Naive B cell (primary cell): ENCODE measurements at regions not wholly inside any gene's neighbourhood (a gene's known extent, or its start where the extent isn't known, plus 50 kb on each side); places are given as distances from the start of the nearest gene placed in this dataset.

ENCODE experiments used
- ATAC-seq, 2 donors: fragments of 150-1000 bp; cut with Tn5 transposase; 2 replicates each; pipeline ENCODE4 v1.10.0; 2021; ENCODE audit warnings: low read depth in 2 of 2, mild to moderate bottlenecking in 2 of 2, moderate library complexity in 2 of 2
- DNase-seq: peaks from one replicate; pipeline ENCODE4 v3.0.0; 2022
- H3K27ac Mint-ChIP-seq, 6 donors: one replicate each; pipeline ENCODE4 v1.8.0; 2020 to 2022; ENCODE audit warnings: mild to moderate bottlenecking in 6 of 6, mixed read lengths in 6 of 6, moderate library complexity in 5 of 6, inconsistent platforms in 2 of 6
- H3K27me3 Mint-ChIP-seq, 3 donors: one replicate each; pipeline ENCODE4 v1.8.0; 2021 to 2022; ENCODE audit warnings: mixed read lengths in 3 of 3, mild to moderate bottlenecking in 1 of 3
- H3K36me3 Mint-ChIP-seq, 2 donors: one replicate each; pipeline ENCODE4 v1.8.0; 2020 to 2022; ENCODE audit warnings: mixed read lengths in 2 of 2, inconsistent platforms in 1 of 2, mild to moderate bottlenecking in 1 of 2
- H3K4me1 Mint-ChIP-seq, 3 donors: one replicate each; pipeline ENCODE4 v1.8.0; 2020 to 2022; ENCODE audit warnings: mixed read lengths in 3 of 3, inconsistent platforms in 1 of 3, mild to moderate bottlenecking in 1 of 3, moderate library complexity in 1 of 3
- H3K4me3 Mint-ChIP-seq, 8 donors: one replicate each; pipeline ENCODE4 v1.8.0; 2020 to 2022; ENCODE audit warnings: mild to moderate bottlenecking in 8 of 8, mixed read lengths in 8 of 8, moderate library complexity in 8 of 8, inconsistent platforms in 2 of 8
- H3K9me3 Mint-ChIP-seq, 7 donors: one replicate each; pipeline ENCODE4 v1.8.0; 2020 to 2022; ENCODE audit warnings: mixed read lengths in 7 of 7, mild to moderate bottlenecking in 5 of 7, inconsistent platforms in 2 of 7, moderate library complexity in 1 of 7

- Mint-ChIP-seq H3K9me3 (peaks cover 0 to 15% (median 10%) of the 10 kb centered on the region in 7 donors), H3K27ac (no peak overlapping the region), H3K36me3 (no peaks in the 10 kb centered on the region), H3K27me3 (no peaks in the 10 kb centered on the region), H3K4me1 (no peaks in the 10 kb centered on the region), H3K4me3 (no peak overlapping the region)
- no peak for ATAC-seq
- DNase-seq, result no peak
These were observed 380.8 kb upstream of the IMPG1 start for GRCh38 chr6:76453270-76453669.

GRCh38 chr6:76451926-76452709, 379.7 kb upstream of the IMPG1 start:
- no peak for ATAC-seq
- H3K36me3 Mint-ChIP-seq, result no peaks in the 10 kb centered on the region
- H3K9me3 Mint-ChIP-seq, result peaks cover 3 to 25% (median 12%) of the 10 kb centered on the region in 7 donors
- no peaks in the 10 kb centered on the region for H3K4me1 Mint-ChIP-seq
- no peak for DNase-seq
- no peak overlapping the region for H3K27ac Mint-ChIP-seq
- no peaks in the 10 kb centered on the region for H3K27me3 Mint-ChIP-seq
- no peak overlapping the region for H3K4me3 Mint-ChIP-seq

GRCh38 chr6:76448109-76448508, 375.6 kb upstream of the IMPG1 start:
- peaks cover 4 to 33% (median 7%) of the 10 kb centered on the region in 7 donors for H3K9me3 Mint-ChIP-seq
- no peak for DNase-seq
- no peak overlapping the region for H3K4me3 Mint-ChIP-seq
- H3K27me3 Mint-ChIP-seq, result no peaks in the 10 kb centered on the region
- H3K27ac Mint-ChIP-seq, result no peak overlapping the region
- no peak for ATAC-seq
- no peaks in the 10 kb centered on the region for H3K4me1 Mint-ChIP-seq
- H3K36me3 Mint-ChIP-seq, result no peaks in the 10 kb centered on the region

GRCh38 chr6:76441875-76442274, 369.4 kb upstream of the IMPG1 start:
- ATAC-seq (no peak), DNase-seq (no peak)
- H3K4me1 Mint-ChIP-seq, result no peaks in the 10 kb centered on the region
- H3K27ac Mint-ChIP-seq, result no peak overlapping the region
- H3K4me3 Mint-ChIP-seq, result no peak overlapping the region
- no peaks in the 10 kb centered on the region for H3K27me3 Mint-ChIP-seq
- peaks cover 3 to 12% (median 7%) of the 10 kb centered on the region in 7 donors for H3K9me3 Mint-ChIP-seq
- H3K36me3 Mint-ChIP-seq, result no peaks in the 10 kb centered on the region

GRCh38 chr6:76439811-76440210, 367.3 kb upstream of the IMPG1 start:
- peaks cover 3 to 12% (median 7%) of the 10 kb centered on the region in 7 donors for H3K9me3 Mint-ChIP-seq
- H3K4me1 Mint-ChIP-seq, result no peaks in the 10 kb centered on the region
- no peaks in the 10 kb centered on the region for H3K27me3 Mint-ChIP-seq
- no peak overlapping the region for H3K27ac Mint-ChIP-seq
- ATAC-seq (no peak), DNase-seq (no peak)
- no peaks in the 10 kb centered on the region for H3K36me3 Mint-ChIP-seq
- H3K4me3 Mint-ChIP-seq, result no peak overlapping the region

- DNase-seq (no peak), ATAC-seq (no peak)
- H3K36me3 Mint-ChIP-seq, result no peaks in the 10 kb centered on the region
- no peak overlapping the region for H3K27ac Mint-ChIP-seq
- H3K4me3 Mint-ChIP-seq, result no peak overlapping the region
- no peaks in the 10 kb centered on the region for H3K4me1 Mint-ChIP-seq
- H3K27me3 Mint-ChIP-seq, result no peaks in the 10 kb centered on the region
- peaks cover 0 to 12% (median 5%) of the 10 kb centered on the region in 7 donors for H3K9me3 Mint-ChIP-seq
These were observed 366.3 kb upstream of the IMPG1 start for GRCh38 chr6:76438768-76439167.

- ATAC-seq (no peak), DNase-seq (no peak)
- H3K36me3 Mint-ChIP-seq, result no peaks in the 10 kb centered on the region
- H3K4me3 Mint-ChIP-seq, result no peak overlapping the region
- H3K27me3 Mint-ChIP-seq, result no peaks in the 10 kb centered on the region
- H3K9me3 Mint-ChIP-seq, result peaks cover 0 to 9% (median 5%) of the 10 kb centered on the region in 7 donors
- no peaks in the 10 kb centered on the region for H3K4me1 Mint-ChIP-seq
- H3K27ac Mint-ChIP-seq, result no peak overlapping the region
These were observed 362.7 kb upstream of the IMPG1 start for GRCh38 chr6:76435174-76435573.

GRCh38 chr6:76422511-76423213, 350.2 kb upstream of the IMPG1 start:
- no peak overlapping the region for H3K4me3 Mint-ChIP-seq
- no peaks in the 10 kb centered on the region for H3K4me1 Mint-ChIP-seq
- ATAC-seq (no peak), DNase-seq (no peak)
- H3K9me3 Mint-ChIP-seq, result peaks cover 0 to 9% (median 4%) of the 10 kb centered on the region in 7 donors
- H3K27me3 Mint-ChIP-seq, result no peaks in the 10 kb centered on the region
- no peaks in the 10 kb centered on the region for H3K36me3 Mint-ChIP-seq
- H3K27ac Mint-ChIP-seq, result no peak overlapping the region

GRCh38 chr6:76420094-76420493, 347.6 kb upstream of the IMPG1 start:
- ATAC-seq (no peak), DNase-seq (no peak)
- Mint-ChIP-seq H3K4me3 (no peak overlapping the region), H3K9me3 (peaks cover 0 to 8% (median 4%) of the 10 kb centered on the region in 7 donors), H3K27me3 (no peaks in the 10 kb centered on the region), H3K36me3 (no peaks in the 10 kb centered on the region), H3K27ac (no peak overlapping the region), H3K4me1 (no peaks in the 10 kb centered on the region)

- Mint-ChIP-seq H3K4me3 (no peak overlapping the region), H3K27ac (no peak overlapping the region), H3K36me3 (no peaks in the 10 kb centered on the region), H3K4me1 (no peaks in the 10 kb centered on the region), H3K9me3 (peaks cover 0 to 8% (median 3%) of the 10 kb centered on the region in 7 donors), H3K27me3 (no peaks in the 10 kb centered on the region)
- ATAC-seq, result no peak
- no peak for DNase-seq
These were observed 346.2 kb upstream of the IMPG1 start for GRCh38 chr6:76418560-76419223.

GRCh38 chr6:76416821-76417605, 344.6 kb upstream of the IMPG1 start:
- Mint-ChIP-seq H3K27me3 (no peaks in the 10 kb centered on the region), H3K4me3 (peak overlapping the region in 1 of 8 donors; percentile 20), H3K27ac (no peak overlapping the region), H3K9me3 (peaks cover 0 to 8% (median 3%) of the 10 kb centered on the region in 7 donors), H3K4me1 (no peaks in the 10 kb centered on the region), H3K36me3 (no peaks in the 10 kb centered on the region)
- DNase-seq (no peak), ATAC-seq (no peak)

- Mint-ChIP-seq H3K27me3 (no peaks in the 10 kb centered on the region), H3K36me3 (no peaks in the 10 kb centered on the region), H3K4me1 (no peaks in the 10 kb centered on the region), H3K27ac (no peak overlapping the region), H3K9me3 (peaks cover 0 to 23% (median 2%) of the 10 kb centered on the region in 7 donors), H3K4me3 (no peak overlapping the region)
- ATAC-seq, result no peak
- no peak for DNase-seq
These were observed 330.6 kb upstream of the IMPG1 start for GRCh38 chr6:76403064-76403463.

- Mint-ChIP-seq H3K4me3 (no peak overlapping the region), H3K9me3 (peaks cover 0 to 8% (median 4%) of the 10 kb centered on the region in 7 donors), H3K4me1 (no peaks in the 10 kb centered on the region), H3K36me3 (no peaks in the 10 kb centered on the region), H3K27ac (no peak overlapping the region), H3K27me3 (no peaks in the 10 kb centered on the region)
- DNase-seq (no peak), ATAC-seq (no peak)
These were observed 325.5 kb upstream of the IMPG1 start for GRCh38 chr6:76397966-76398365.
